HCT116 (cell line): ENCODE measurements at regions not wholly inside any gene's neighbourhood (a gene's known extent, or its start where the extent isn't known, plus 50 kb on each side); places are given as distances from the start of the nearest gene placed in this dataset.

Source experiments
- CTCF ChIP-seq, 3 experiments: fragments of 200-600 bp in 1 of 3; sonication (generic) in 1 of 3; IDR thresholded peaks in 2 of 3; conservative IDR thresholded peaks in 1 of 3; 2 replicates each; pipeline ENCODE4 v1.5.1; 2012 to 2017; ENCODE audit warnings: low read depth in 2 of 3, low read length in 2 of 3, antibody characterized with exemption in 1 of 3, borderline replicate concordance in 1 of 3, control low read depth in 1 of 3, mild to moderate bottlenecking in 1 of 3, mixed read lengths in 1 of 3, mixed run types in 1 of 3, moderate library complexity in 1 of 3; ENCODE audit not compliant: insufficient read depth in 1 of 3
- ELF1 ChIP-seq: IDR thresholded peaks from 2 replicates; pipeline ENCODE4 v1.6.1; 2012; ENCODE audit warnings: low read depth, borderline replicate concordance
- EZH2 ChIP-seq: fragments of 200-600 bp; sonication (generic); IDR thresholded peaks from 2 replicates; pipeline ENCODE4 v1.6.1; 2017; ENCODE audit warnings: antibody characterized with exemption, mixed run types
- FOSL1 ChIP-seq: IDR thresholded peaks from 2 replicates; pipeline ENCODE4 v1.6.1; 2012; ENCODE audit warnings: low read depth
- POLR2A ChIP-seq: IDR thresholded peaks from 2 replicates; pipeline ENCODE4 v1.7.0; 2011; ENCODE audit warnings: borderline replicate concordance; ENCODE audit not compliant: insufficient read depth, insufficient read length; ENCODE audit errors: extremely low read depth
- SIN3A ChIP-seq: IDR thresholded peaks from 2 replicates; pipeline ENCODE4 v1.6.1; 2012; ENCODE audit warnings: low read depth
- TF ChIP-seq, protein P1 (sequence below): IDR thresholded peaks from 2 replicates; pipeline ENCODE4 v1.6.1; 2012

- TF ChIP-seq CTCF (IDR thresholded peaks at IDR 0.05 in 2 of 3, conservative IDR thresholded peaks at IDR 0.05 in 1 of 3; ENCODE audit: borderline replicate concordance in 1 of 3, insufficient read depth in 1 of 3, low read depth in 2 of 3, low read length in 2 of 3) (no peak), EZH2 (no peak), ELF1 (no peak), SIN3A (no peak), POLR2A (no peak), FOSL1 (no peak)
- TF ChIP-seq, protein P1, sequence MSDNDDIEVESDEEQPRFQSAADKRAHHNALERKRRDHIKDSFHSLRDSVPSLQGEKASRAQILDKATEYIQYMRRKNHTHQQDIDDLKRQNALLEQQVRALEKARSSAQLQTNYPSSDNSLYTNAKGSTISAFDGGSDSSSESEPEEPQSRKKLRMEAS, result no peak
Observed at GRCh38 chr2:16314001-16314400, 351.6 kb downstream of the CYRIA start.
